Keratinocyte (primary cell): ENCODE measurements at regions not wholly inside any gene's neighbourhood (a gene's known extent, or its start where the extent isn't known, plus 50 kb on each side); places are given as distances from the start of the nearest gene placed in this dataset.

Source experiments
- DNase-seq: peaks from one replicate; pipeline ENCODE4 v3.0.0-alpha.2; 2011; ENCODE audit warnings: low read depth, missing footprints, low spot score
- FAIRE-seq: peaks from 2 replicates; lab custom pipeline; 2011; peaks lifted over from hg19 to GRCh38; lab: Jason Lieb, UNC
- H2AFZ ChIP-seq: 2 replicates; pipeline ENCODE4 v1.6.0; 2012; ENCODE audit warnings: low read length, control low read depth, inconsistent platforms; ENCODE audit not compliant: control insufficient read depth
- H3K27ac ChIP-seq: 2 replicates; pipeline ENCODE4 v1.5.1; 2011; ENCODE audit warnings: low read length; ENCODE audit not compliant: control insufficient read depth, insufficient read depth
- H3K27me3 ChIP-seq: 3 replicates; pipeline ENCODE4 v1.6.0; 2011; ENCODE audit warnings: low read length; ENCODE audit not compliant: control insufficient read depth, insufficient read depth; ENCODE audit errors: extremely low read depth
- H3K36me3 ChIP-seq, 2 experiments: 2 replicates in 1 of 2; 3 replicates in 1 of 2; pipeline ENCODE4 v1.5.1; 2011; ENCODE audit warnings: low read length in 2 of 2, mild to moderate bottlenecking in 1 of 2; ENCODE audit not compliant: control insufficient read depth in 2 of 2, insufficient read depth in 2 of 2; ENCODE audit errors: extremely low read depth in 1 of 2
- H3K4me1 ChIP-seq: 3 replicates; pipeline ENCODE4 v1.5.1; 2011; ENCODE audit warnings: low read length; ENCODE audit not compliant: control insufficient read depth, insufficient read depth; ENCODE audit errors: extremely low read depth
- H3K4me2 ChIP-seq: 3 replicates; pipeline ENCODE4 v1.6.0; 2011; ENCODE audit warnings: low read depth, low read length; ENCODE audit not compliant: control insufficient read depth, insufficient read depth; ENCODE audit errors: extremely low read depth
- H3K4me3 ChIP-seq, 3 experiments: fragments of 200-600 bp in 1 of 3; sonication (generic) in 1 of 3; 2 replicates in 2 of 3; 3 replicates in 1 of 3; pipeline ENCODE4 v1.5.1; 2011 to 2016; ENCODE audit warnings: low read length in 3 of 3, mild to moderate bottlenecking in 3 of 3, control low read depth in 2 of 3, inconsistent platforms in 1 of 3, low read depth in 1 of 3, mixed read lengths in 1 of 3, mixed run types in 1 of 3, moderate library complexity in 1 of 3; ENCODE audit not compliant: control insufficient read depth in 2 of 3, insufficient read depth in 2 of 3; ENCODE audit errors: extremely low read depth in 1 of 3
- H3K79me2 ChIP-seq: 2 replicates; pipeline ENCODE4 v1.6.0; 2012; ENCODE audit warnings: low read length; ENCODE audit not compliant: control insufficient read depth, insufficient read depth
- H3K9ac ChIP-seq: 3 replicates; pipeline ENCODE4 v1.6.0; 2011; ENCODE audit warnings: low read length; ENCODE audit not compliant: control insufficient read depth, insufficient read depth; ENCODE audit errors: extremely low read depth
- H3K9me1 ChIP-seq: 3 replicates; pipeline ENCODE4 v1.6.0; 2011; ENCODE audit warnings: low read length; ENCODE audit not compliant: control insufficient read depth, insufficient read depth; ENCODE audit errors: extremely low read depth
- H3K9me3 ChIP-seq: 2 replicates; pipeline ENCODE4 v1.5.1; 2012; ENCODE audit warnings: low read depth, low read length; ENCODE audit not compliant: control insufficient read depth
- H4K20me1 ChIP-seq: 3 replicates; pipeline ENCODE4 v1.6.0; 2011; ENCODE audit warnings: low read length; ENCODE audit not compliant: control insufficient read depth, insufficient read depth; ENCODE audit errors: extremely low read depth
- EZH2 ChIP-seq: IDR thresholded peaks from one replicate; pipeline ENCODE4 v1.6.1; 2012; ENCODE audit warnings: inconsistent platforms, mild to moderate bottlenecking, low read length, moderate library complexity
- dilution Hi-C: fragments of 300-500 bp; cut with MboI; formaldehyde crosslinking; loops from one replicate; pipeline ENCODE4 v1.7.0; 2020; ENCODE audit warnings: low sequenced_read_pairs; ENCODE audit not compliant: extremely low pct_ligation_motif_present
- TF ChIP-seq, protein P1 (sequence below), 3 experiments: IDR thresholded peaks in 1 of 3; conservative IDR thresholded peaks in 1 of 3; optimal IDR thresholded peaks in 1 of 3; 2 replicates in 2 of 3; 3 replicates in 1 of 3; pipeline versions ENCODE3 to v1.5.1; 2011; ENCODE audit warnings: low read length in 3 of 3, mild to moderate bottlenecking in 3 of 3, moderate library complexity in 2 of 3, control low read depth in 1 of 3, inconsistent platforms in 1 of 3; ENCODE audit not compliant: insufficient read depth in 2 of 3; ENCODE audit errors: extremely low read depth in 1 of 3

DNA sequence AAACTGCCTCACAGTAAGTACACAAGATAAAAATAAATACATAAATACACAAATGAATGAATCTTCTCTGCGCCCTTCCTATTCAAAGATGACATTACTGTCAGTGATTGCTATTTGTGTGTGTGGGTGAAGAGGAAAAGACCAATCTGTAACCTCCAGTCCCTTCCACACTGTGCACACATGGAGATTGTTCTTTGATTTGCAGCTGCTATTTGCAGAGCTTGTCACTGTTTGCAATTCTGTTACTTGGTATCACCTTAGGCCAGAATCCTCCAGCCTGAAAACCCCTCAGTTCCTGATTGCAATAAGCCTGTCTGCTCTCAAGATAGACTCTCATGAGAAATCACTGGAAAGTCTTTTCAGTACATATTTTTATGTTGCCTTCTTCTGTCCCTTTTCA, 1314.9 kb downstream of the PCDH9 start:
- no peak overlapping the region for H3K4me3 ChIP-seq
- no peaks in the 10 kb centered on the region for H3K9me1 ChIP-seq
- no peaks in the 10 kb centered on the region for H3K79me2 ChIP-seq
- H3K9ac ChIP-seq: no peak overlapping the region
- FAIRE-seq (no peak), DNase-seq (no peak)
- H3K36me3 ChIP-seq: no peaks in the 10 kb centered on the region
- no peaks in the 10 kb centered on the region for H3K27me3 ChIP-seq
- no peak overlapping the region for H3K4me2 ChIP-seq
- dilution Hi-C loops: no loop called here
- H3K4me1 ChIP-seq: peaks cover 21% of the 10 kb centered on the region
- no peaks in the 10 kb centered on the region for H3K9me3 ChIP-seq
- no peaks in the 10 kb centered on the region for H4K20me1 ChIP-seq
- no peak overlapping the region for H2AFZ ChIP-seq
- TF ChIP-seq, protein P1, sequence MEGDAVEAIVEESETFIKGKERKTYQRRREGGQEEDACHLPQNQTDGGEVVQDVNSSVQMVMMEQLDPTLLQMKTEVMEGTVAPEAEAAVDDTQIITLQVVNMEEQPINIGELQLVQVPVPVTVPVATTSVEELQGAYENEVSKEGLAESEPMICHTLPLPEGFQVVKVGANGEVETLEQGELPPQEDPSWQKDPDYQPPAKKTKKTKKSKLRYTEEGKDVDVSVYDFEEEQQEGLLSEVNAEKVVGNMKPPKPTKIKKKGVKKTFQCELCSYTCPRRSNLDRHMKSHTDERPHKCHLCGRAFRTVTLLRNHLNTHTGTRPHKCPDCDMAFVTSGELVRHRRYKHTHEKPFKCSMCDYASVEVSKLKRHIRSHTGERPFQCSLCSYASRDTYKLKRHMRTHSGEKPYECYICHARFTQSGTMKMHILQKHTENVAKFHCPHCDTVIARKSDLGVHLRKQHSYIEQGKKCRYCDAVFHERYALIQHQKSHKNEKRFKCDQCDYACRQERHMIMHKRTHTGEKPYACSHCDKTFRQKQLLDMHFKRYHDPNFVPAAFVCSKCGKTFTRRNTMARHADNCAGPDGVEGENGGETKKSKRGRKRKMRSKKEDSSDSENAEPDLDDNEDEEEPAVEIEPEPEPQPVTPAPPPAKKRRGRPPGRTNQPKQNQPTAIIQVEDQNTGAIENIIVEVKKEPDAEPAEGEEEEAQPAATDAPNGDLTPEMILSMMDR (optimal IDR thresholded peaks at IDR 0.05 in 1 of 3, IDR thresholded peaks at IDR 0.05 in 1 of 3, conservative IDR thresholded peaks at IDR 0.05 in 1 of 3; ENCODE audit: extremely low read depth in 1 of 3, insufficient read depth in 2 of 3, low read length in 3 of 3): no peak
- H3K27ac ChIP-seq: no peak overlapping the region

DNA sequence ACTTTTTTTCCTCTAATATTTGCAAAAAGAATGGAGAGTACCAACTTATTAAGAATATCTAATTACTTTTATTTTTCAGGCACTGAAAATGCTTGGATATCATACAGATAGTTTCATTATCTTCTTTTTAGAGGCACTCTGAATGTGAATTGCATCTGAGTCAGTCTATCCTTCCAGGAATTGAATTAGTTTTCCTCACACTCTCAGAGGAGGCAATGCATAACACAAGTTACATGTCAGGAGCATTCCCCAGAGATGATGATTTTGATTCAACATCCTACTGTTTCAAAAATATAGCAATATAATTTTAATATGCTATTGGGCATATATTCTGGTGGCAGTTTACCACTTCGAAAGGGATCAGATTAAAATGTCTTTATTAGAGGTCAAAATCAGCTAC, 1315.4 kb downstream of the PCDH9 start:
- Histone ChIP-seq H3K27me3 (no peaks in the 10 kb centered on the region), H4K20me1 (no peaks in the 10 kb centered on the region), H3K36me3 (no peaks in the 10 kb centered on the region), H3K4me2 (no peak overlapping the region), H3K9ac (no peak overlapping the region), H2AFZ (peak overlapping the region; percentile 9), H3K79me2 (no peaks in the 10 kb centered on the region), H3K27ac (no peak overlapping the region), H3K9me3 (no peaks in the 10 kb centered on the region), H3K9me1 (no peaks in the 10 kb centered on the region), H3K4me1 (peaks cover 21% of the 10 kb centered on the region), H3K4me3 (no peak overlapping the region)
- FAIRE-seq: no peak
- dilution Hi-C loops: no loop called here
- no peak for DNase-seq
- no peak for TF ChIP-seq EZH2
- TF ChIP-seq, protein P1 (optimal IDR thresholded peaks at IDR 0.05 in 1 of 3, IDR thresholded peaks at IDR 0.05 in 1 of 3, conservative IDR thresholded peaks at IDR 0.05 in 1 of 3; ENCODE audit: extremely low read depth in 1 of 3, insufficient read depth in 2 of 3, low read length in 3 of 3): no peak
